HL-60 (cell line): ENCODE measurements at regions not wholly inside any gene's neighbourhood (a gene's known extent, or its start where the extent isn't known, plus 50 kb on each side); places are given as distances from the start of the nearest gene placed in this dataset.

Experiments
- CTCF ChIP-seq: IDR thresholded peaks from one replicate; pipeline ENCODE4 v1.5.1; 2011; ENCODE audit warnings: low read length, control low read depth, inconsistent platforms; ENCODE audit not compliant: insufficient read depth
- GABPA ChIP-seq: IDR thresholded peaks from 2 replicates; pipeline ENCODE4 v1.6.1; 2012; ENCODE audit warnings: low read depth
- POLR2AphosphoS5 ChIP-seq: IDR thresholded peaks from 2 replicates; pipeline ENCODE4 v1.6.1; 2012; ENCODE audit warnings: low read depth
- REST ChIP-seq: IDR thresholded peaks from 2 replicates; pipeline ENCODE4 v1.6.1; 2012; ENCODE audit warnings: low read depth; ENCODE audit not compliant: insufficient replicate concordance
- SPI1 ChIP-seq: IDR thresholded peaks from 2 replicates; pipeline ENCODE4 v1.6.1; 2012; ENCODE audit warnings: low read depth, mild to moderate bottlenecking, borderline replicate concordance

GRCh38 chr17:62219221-62219899 lies 154.3 kb upstream of the MED13 start:
- no peak for TF ChIP-seq POLR2AphosphoS5
- no peak for TF ChIP-seq CTCF
- TF ChIP-seq REST = no peak
- TF ChIP-seq GABPA = no peak
- peak; percentile 12; the same call in 1 of the 2 replicates for TF ChIP-seq SPI1
